SK-N-MC (cell line): ENCODE measurements at regions not wholly inside any gene's neighbourhood (a gene's known extent, or its start where the extent isn't known, plus 50 kb on each side); places are given as distances from the start of the nearest gene placed in this dataset.
"Not testable (repeated sequence)": the region's sequence is repeated elsewhere in the genome, so short reads cannot be mapped to it uniquely, and the experiment has no call there.

Experiments used
- DNase-seq: peaks from one replicate; pipeline ENCODE4 v3.0.0-alpha.2; 2011; ENCODE audit warnings: low read depth, low spot score
- H3K27ac ChIP-seq: fragments of 200-600 bp; sonication (generic); 2 replicates; pipeline ENCODE4 v1.5.1; 2016; ENCODE audit warnings: mixed run types
- H3K36me3 ChIP-seq: fragments of 200-600 bp; sonication (generic); 2 replicates; pipeline ENCODE4 v1.6.1; 2017; ENCODE audit warnings: antibody characterized with exemption, low read length, mixed read lengths; ENCODE audit not compliant: insufficient read depth
- H3K4me3 ChIP-seq: fragments of 200-600 bp; sonication (generic); 2 replicates; pipeline ENCODE4 v1.5.1; 2016
- H3K9ac ChIP-seq: fragments of 200-600 bp; sonication (generic); 2 replicates; pipeline ENCODE4 v1.8.0; 2017; ENCODE audit warnings: mixed run types, mixed read lengths; ENCODE audit not compliant: insufficient read length
- H3K9me3 ChIP-seq: fragments of 200-600 bp; sonication (generic); 2 replicates; pipeline ENCODE4 v1.6.1; 2017; ENCODE audit warnings: low read depth, mild to moderate bottlenecking, antibody characterized with exemption, low read length, moderate library complexity, mixed read lengths
- EZH2 ChIP-seq: fragments of 200-600 bp; sonication (generic); IDR thresholded peaks from one replicate; pipeline ENCODE4 v1.6.1; 2017; ENCODE audit warnings: antibody characterized with exemption
- FOXP2 ChIP-seq: optimal IDR thresholded peaks from 2 replicates; pipeline ENCODE3; 2011; ENCODE audit warnings: mild to moderate bottlenecking, moderate library complexity; ENCODE audit not compliant: insufficient read depth; ENCODE audit errors: extremely low read length, control extremely low read depth
- POLR2AphosphoS5 ChIP-seq: IDR thresholded peaks from 2 replicates; pipeline ENCODE4 v1.6.1; 2012; ENCODE audit warnings: mild to moderate bottlenecking, low read depth, low read length, borderline replicate concordance

DNA sequence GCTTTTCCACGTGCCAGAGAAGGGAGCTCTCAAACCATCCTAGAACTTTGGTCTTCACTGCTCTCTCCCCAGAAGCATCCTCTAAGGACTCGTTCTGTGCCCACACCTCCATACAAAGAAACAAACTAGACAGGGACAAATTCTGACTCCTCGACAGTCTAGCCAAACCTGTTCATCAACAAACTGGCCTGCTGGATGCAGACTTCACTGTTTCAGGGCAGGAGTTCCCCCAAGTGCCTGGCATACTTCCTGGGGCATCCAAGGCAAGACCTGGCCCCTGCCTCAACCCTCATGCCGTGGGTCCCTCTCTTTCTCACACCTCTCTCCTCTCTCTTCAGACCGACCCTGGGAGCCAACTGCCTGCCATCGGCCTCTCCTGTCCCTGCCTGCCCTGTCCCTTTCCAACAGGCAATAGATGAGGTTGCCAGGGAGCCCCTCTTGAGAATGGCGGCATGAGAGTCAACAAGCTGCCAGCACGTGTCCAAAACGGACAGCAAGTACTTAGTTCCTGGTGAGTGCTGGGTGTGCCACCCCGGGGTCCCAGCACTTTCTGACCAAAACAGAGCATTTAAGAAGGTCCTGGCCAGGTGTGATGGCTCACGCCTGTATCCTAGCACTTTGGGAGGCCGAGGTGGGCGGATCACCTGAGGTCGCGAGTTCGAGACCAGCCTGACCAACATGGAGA lies 79.1 kb upstream of the HES1 start:
- Histone ChIP-seq H3K9me3 (no peaks in the 10 kb centered on the region), H3K36me3 (no peaks in the 10 kb centered on the region), H3K27ac (no peak overlapping the region), H3K9ac (no peak overlapping the region), H3K4me3 (no peak overlapping the region)
- no peak for TF ChIP-seq POLR2AphosphoS5
- TF ChIP-seq FOXP2: no peak
- TF ChIP-seq EZH2: no peak
- no peak for DNase-seq

- Histone ChIP-seq H3K4me3 (no peak overlapping the region), H3K27ac (no peak overlapping the region), H3K36me3 (no peaks in the 10 kb centered on the region), H3K9me3 (no peaks in the 10 kb centered on the region), H3K9ac (no peak overlapping the region)
- DNase-seq: no peak
- no peak for TF ChIP-seq EZH2
- TF ChIP-seq POLR2AphosphoS5: no peak
- TF ChIP-seq FOXP2: no peak
These were observed 78.3 kb upstream of the HES1 start for GRCh38 chr3:194057570-194058188.

- Histone ChIP-seq H3K4me3 (no peak overlapping the region), H3K36me3 (no peaks in the 10 kb centered on the region), H3K27ac (no peak overlapping the region), H3K9me3 (no peaks in the 10 kb centered on the region), H3K9ac (no peak overlapping the region)
- no peak for TF ChIP-seq EZH2
- TF ChIP-seq POLR2AphosphoS5: no peak
- TF ChIP-seq FOXP2: no peak
- DNase-seq: no peak
These were observed 77.8 kb upstream of the HES1 start for GRCh38 chr3:194058189-194058571.

GRCh38 chr3:194058753-194059152 lies 77.2 kb upstream of the HES1 start:
- peak overlapping the region; percentile 23; the same call in 1 of the 2 replicates for H3K27ac ChIP-seq
- H3K9ac ChIP-seq: no peak overlapping the region
- TF ChIP-seq EZH2: no peak
- no peak for TF ChIP-seq POLR2AphosphoS5
- TF ChIP-seq FOXP2: no peak
- no peaks in the 10 kb centered on the region for H3K9me3 ChIP-seq
- no peak overlapping the region for H3K4me3 ChIP-seq
- H3K36me3 ChIP-seq: no peaks in the 10 kb centered on the region
- no peak for DNase-seq

DNA sequence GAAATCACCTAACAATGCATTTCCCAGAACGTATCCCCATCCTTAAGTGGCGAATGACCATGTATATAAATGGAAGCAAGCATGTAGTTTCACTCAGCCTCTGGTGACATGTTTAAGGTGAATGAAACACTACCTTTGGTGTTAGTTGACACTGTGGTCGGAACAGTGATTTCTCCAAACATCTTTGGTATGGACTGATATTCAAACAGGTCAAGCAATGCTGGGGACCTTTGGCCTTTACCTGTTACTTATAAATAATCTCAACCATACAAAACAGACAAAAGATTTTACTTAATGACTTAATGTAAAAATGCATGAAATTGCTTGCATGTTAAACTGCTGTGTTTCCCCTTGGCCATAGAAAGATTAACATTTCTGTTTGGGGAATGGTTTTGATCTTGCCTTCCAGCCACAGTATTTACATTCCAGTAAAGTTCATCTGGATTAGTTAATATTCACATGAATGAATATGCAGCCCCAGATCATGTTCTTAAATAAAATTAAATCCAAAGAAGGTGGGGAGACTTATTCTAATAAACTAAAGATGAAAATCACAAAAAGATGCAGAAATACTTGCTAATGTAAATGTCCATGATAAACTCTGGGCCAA lies 74.4 kb upstream of the HES1 start:
- Histone ChIP-seq H3K27ac (peak overlapping the region; percentile 68), H3K9me3 (0 out of 2 replicates have a peak, but pooled peaks cover 4% of the 10 kb centered on the region), H3K9ac (no peak overlapping the region), H3K4me3 (no peak overlapping the region), H3K36me3 (no peaks in the 10 kb centered on the region)
- no peak for DNase-seq
- TF ChIP-seq FOXP2: no peak
- no peak for TF ChIP-seq EZH2
- TF ChIP-seq POLR2AphosphoS5: no peak

DNA sequence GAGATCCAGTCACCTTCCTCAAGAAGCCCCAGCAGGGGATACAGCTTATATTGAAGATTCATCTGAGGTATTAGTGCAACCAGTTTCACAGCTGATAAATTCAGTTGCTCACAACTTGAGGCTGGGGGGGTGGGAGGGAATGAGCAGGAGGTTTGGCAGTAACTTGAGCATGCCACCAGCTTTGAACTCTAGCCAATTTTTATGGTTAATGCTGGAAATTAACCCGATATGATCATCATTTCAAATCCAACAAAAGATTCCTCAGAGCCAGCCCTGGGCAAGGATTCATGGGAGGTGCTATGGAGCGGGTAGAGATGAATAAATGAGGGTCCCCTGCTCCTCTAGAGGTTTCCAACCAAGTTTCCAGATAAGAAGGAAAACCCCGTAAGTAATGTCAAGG lies 73.1 kb upstream of the HES1 start:
- Histone ChIP-seq H3K9me3 (0 out of 2 replicates have a peak, but pooled peaks cover 6% of the 10 kb centered on the region), H3K36me3 (no peaks in the 10 kb centered on the region), H3K4me3 (no peak overlapping the region), H3K27ac (peak overlapping the region; percentile 35; the same call in 1 of the 2 replicates), H3K9ac (no peak overlapping the region)
- TF ChIP-seq EZH2 (no peak), POLR2AphosphoS5 (no peak), FOXP2 (no peak)
- no peak for DNase-seq

DNA sequence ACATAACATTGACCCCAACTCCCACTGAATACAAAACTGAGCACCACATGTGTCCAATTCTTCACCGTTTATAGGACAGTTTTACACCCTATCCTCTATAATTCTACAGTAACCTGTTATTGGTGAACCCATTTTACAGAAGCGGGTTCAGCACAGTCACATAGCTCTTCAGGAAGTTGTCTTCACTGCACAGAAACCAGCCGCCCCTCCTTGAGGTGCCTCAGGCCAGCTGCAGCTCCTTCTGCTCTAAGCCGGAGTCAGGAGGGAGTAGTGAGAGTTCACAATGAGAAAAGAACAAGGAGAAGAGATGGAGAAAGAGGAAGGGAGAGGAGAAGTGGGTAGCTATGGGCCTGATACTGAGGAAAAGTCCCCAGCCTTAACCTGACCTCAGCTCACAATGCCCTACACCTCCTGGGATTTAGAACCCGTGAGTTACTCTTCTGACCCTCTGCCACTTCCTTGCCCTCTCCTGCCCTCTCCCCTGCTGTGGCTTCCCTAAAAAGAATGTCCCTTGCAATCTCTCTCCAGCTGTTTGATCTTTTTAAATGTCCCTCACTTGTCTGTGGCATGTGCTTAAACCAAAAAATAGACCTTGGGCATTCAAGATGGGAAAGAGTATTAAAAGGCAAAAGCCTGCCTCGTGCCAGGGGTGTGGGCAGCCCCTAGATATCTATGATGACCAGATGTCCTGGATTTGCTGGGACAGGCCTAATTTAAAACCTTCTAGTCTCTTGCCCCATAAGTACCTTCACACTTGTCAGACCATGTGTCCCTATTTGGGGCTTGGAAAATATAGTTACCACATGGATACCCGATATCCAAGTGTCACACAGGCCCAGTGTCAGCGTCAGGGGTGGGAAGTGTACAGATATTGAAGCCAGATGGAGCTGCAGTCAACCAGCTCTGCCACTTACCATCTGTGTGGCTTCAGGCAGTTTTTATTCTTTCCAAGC lies 71.3 kb upstream of the HES1 start:
- no peak overlapping the region for H3K9ac ChIP-seq
- 0 out of 2 replicates have a peak, but pooled peaks cover 6% of the 10 kb centered on the region for H3K9me3 ChIP-seq
- H3K36me3 ChIP-seq: no peaks in the 10 kb centered on the region
- H3K27ac ChIP-seq: no peak overlapping the region
- H3K4me3 ChIP-seq: no peak overlapping the region
- no peak for DNase-seq
- TF ChIP-seq EZH2 (no peak), FOXP2 (no peak), POLR2AphosphoS5 (no peak)

DNA sequence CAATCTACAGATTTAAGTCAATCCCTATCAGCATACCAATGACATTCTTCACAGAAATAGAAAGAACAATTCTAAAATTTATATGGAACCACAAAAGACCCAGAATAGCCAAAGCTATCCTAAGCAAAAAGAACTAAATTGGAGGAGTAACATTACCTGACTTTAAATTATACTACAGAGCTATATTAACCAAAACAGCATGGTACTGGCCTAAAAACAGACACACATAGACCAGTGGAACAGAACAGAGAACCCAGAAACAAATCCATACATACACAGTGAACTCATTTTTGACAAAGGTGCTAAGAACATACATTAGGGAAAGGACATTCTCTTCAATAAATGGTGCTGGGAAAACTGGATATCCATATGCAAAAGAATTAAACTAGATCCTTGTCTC lies 68.6 kb upstream of the HES1 start:
- not testable (repeated sequence) for H3K4me3 ChIP-seq, DNase-seq, H3K9ac ChIP-seq, H3K36me3 ChIP-seq, H3K9me3 ChIP-seq, H3K27ac ChIP-seq

GRCh38 chr3:194067949-194068362 lies 68.0 kb upstream of the HES1 start:
- H3K9me3 ChIP-seq: 0 out of 2 replicates have a peak, but pooled peaks cover 6% of the 10 kb centered on the region
- H3K36me3 ChIP-seq: no peaks in the 10 kb centered on the region
- no peak overlapping the region for H3K4me3 ChIP-seq
- no peak overlapping the region for H3K27ac ChIP-seq
- H3K9ac ChIP-seq: no peak overlapping the region
- DNase-seq: no peak
- TF ChIP-seq EZH2 (no peak), FOXP2 (no peak), POLR2AphosphoS5 (no peak)
